Fibroblast of pulmonary artery (primary cell): ENCODE measurements at regions not wholly inside any gene's neighbourhood (a gene's known extent, or its start where the extent isn't known, plus 50 kb on each side); places are given as distances from the start of the nearest gene placed in this dataset.

Experiments
- DNase-seq: peaks from one replicate; pipeline ENCODE4 v3.0.0-alpha.2; 2010; ENCODE audit warnings: low read depth
- H3K4me3 ChIP-seq: replicated peaks from 2 replicates; pipeline ENCODE4 v1.5.1; 2011; ENCODE audit warnings: low read depth, mild to moderate bottlenecking, control low read depth, low read length, moderate library complexity
- CTCF ChIP-seq: IDR thresholded peaks from 2 replicates; pipeline ENCODE4 v1.5.1; 2011; ENCODE audit warnings: mild to moderate bottlenecking, control low read depth, low read length, inconsistent platforms; ENCODE audit errors: missing control alignments

- no peak for DNase-seq
- no peak overlapping the region for H3K4me3 ChIP-seq
- no peak for TF ChIP-seq CTCF
Observed at GRCh38 chr4:149248191-149248764, 567.4 kb downstream of the IQCM start.

GRCh38 chr4:149247164-149247563 lies 568.5 kb downstream of the IQCM start:
- no peak overlapping the region for H3K4me3 ChIP-seq
- TF ChIP-seq CTCF: no peak
- DNase-seq: no peak

GRCh38 chr4:149245333-149245732 lies 570.3 kb downstream of the IQCM start:
- TF ChIP-seq CTCF: no peak
- no peak for DNase-seq
- no peak overlapping the region for H3K4me3 ChIP-seq

GRCh38 chr4:149238097-149238496 lies 577.5 kb downstream of the IQCM start:
- no peak for TF ChIP-seq CTCF

GRCh38 chr4:149234798-149235197 lies 580.8 kb downstream of the IQCM start:
- DNase-seq: no peak
- H3K4me3 ChIP-seq: no peak overlapping the region
- TF ChIP-seq CTCF: no peak

More at GRCh38 chr4:149238097-149238496, 577.5 kb downstream of the IQCM start:
- no peak overlapping the region for H3K4me3 ChIP-seq
- DNase-seq: no peak

GRCh38 chr4:149223659-149224058 lies 592.0 kb downstream of the IQCM start:
- DNase-seq: peak; percentile 10
- no peak overlapping the region for H3K4me3 ChIP-seq
- no peak for TF ChIP-seq CTCF

GRCh38 chr4:149218672-149219071 lies 597.0 kb downstream of the IQCM start:
- no peak for TF ChIP-seq CTCF
- no peak for DNase-seq
- H3K4me3 ChIP-seq: no peak overlapping the region
